Mesothelial cell of epicardium (in vitro differentiated cells): ENCODE measurements at regions not wholly inside any gene's neighbourhood (a gene's known extent, or its start where the extent isn't known, plus 50 kb on each side); places are given as distances from the start of the nearest gene placed in this dataset.

Experiments used
- DNase-seq, 2 experiments: peaks; one replicate each; pipeline ENCODE4 v3.0.0; 2021; ENCODE audit warnings: low spot score in 2 of 2; ENCODE audit not compliant: unreplicated experiment in 2 of 2
- H3K27ac Mint-ChIP-seq: 2 replicates; pipeline ENCODE4 v1.8.0; 2021; ENCODE audit warnings: mixed read lengths
- H3K27me3 Mint-ChIP-seq: 2 replicates; pipeline ENCODE4 v1.8.0; 2021; ENCODE audit warnings: low read depth, mixed read lengths
- H3K36me3 Mint-ChIP-seq: 2 replicates; pipeline ENCODE4 v1.8.0; 2021; ENCODE audit warnings: mixed read lengths
- H3K4me1 Mint-ChIP-seq: 2 replicates; pipeline ENCODE4 v1.8.0; 2021; ENCODE audit warnings: mixed read lengths
- H3K4me3 Mint-ChIP-seq: 2 replicates; pipeline ENCODE4 v1.8.0; 2021; ENCODE audit warnings: mild to moderate bottlenecking, moderate library complexity, mixed read lengths
- H3K9me3 Mint-ChIP-seq: 2 replicates; pipeline ENCODE4 v1.8.0; 2021; ENCODE audit warnings: mixed read lengths
- TF ChIP-seq, protein P1 (sequence below): fragments of 200-600 bp; sonication (generic); IDR thresholded peaks from one replicate; pipeline ENCODE4 v1.5.0; 2021; ENCODE audit warnings: antibody characterized with exemption; ENCODE audit not compliant: unreplicated experiment

DNA sequence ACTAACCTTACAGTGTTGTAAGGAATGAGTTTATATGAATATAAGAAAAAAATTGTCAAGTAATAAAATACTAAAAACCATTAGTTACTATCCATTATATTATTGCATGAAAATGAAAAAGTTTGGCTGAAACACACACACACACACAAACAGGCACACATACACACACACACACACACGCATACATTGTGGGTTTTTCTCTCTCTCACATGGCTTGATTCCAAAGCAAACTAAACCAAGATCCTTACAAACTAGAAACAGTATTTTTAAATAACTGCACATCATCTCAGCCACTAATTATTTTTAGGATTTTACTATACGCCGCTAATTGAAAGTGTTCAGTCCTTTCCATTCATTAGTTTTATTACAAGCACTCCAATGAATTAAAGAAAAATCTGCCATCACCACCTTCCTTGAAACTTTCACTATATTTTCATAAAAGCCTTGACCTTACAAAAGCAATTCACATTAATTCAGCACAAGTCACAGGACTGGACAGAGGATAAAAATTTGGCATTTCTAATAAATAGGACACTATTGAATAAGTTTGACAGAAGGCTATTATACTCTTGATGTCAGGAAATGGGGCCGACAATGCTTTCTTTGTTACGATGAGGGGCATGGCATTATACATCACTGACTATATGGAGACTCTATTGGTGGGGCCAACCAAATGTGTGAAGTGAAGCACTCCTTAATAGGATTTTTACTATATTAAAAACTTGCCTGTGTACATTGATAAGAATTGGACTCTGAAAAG, 187.0 kb upstream of the ESRRG start:
- H3K4me3 Mint-ChIP-seq, result no peak overlapping the region

DNA sequence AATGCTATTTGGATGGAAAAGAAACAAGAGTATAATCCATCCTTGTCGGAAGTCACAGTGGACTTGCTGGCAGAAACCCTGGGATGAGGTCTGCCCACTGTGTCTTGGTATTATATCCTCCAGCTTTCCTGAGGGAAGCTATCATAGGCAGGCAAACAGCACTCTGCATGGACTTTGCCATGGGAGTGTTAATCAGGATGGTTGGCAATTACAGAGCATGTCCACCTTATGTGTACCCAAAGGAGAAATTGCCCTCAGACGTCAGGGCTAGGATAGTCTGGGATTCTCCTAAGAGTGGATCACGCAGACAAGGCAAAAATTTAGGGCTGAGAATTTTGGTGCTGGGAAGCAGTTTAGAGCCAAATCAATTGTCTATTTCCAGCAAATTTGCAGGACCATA, 184.9 kb upstream of the ESRRG start:
- TF ChIP-seq, protein P1, sequence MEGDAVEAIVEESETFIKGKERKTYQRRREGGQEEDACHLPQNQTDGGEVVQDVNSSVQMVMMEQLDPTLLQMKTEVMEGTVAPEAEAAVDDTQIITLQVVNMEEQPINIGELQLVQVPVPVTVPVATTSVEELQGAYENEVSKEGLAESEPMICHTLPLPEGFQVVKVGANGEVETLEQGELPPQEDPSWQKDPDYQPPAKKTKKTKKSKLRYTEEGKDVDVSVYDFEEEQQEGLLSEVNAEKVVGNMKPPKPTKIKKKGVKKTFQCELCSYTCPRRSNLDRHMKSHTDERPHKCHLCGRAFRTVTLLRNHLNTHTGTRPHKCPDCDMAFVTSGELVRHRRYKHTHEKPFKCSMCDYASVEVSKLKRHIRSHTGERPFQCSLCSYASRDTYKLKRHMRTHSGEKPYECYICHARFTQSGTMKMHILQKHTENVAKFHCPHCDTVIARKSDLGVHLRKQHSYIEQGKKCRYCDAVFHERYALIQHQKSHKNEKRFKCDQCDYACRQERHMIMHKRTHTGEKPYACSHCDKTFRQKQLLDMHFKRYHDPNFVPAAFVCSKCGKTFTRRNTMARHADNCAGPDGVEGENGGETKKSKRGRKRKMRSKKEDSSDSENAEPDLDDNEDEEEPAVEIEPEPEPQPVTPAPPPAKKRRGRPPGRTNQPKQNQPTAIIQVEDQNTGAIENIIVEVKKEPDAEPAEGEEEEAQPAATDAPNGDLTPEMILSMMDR, result no peak
- no peak overlapping the region for H3K27ac Mint-ChIP-seq
- H3K4me3 Mint-ChIP-seq, result no peak overlapping the region
- DNase-seq, result no peak
- no peaks in the 10 kb centered on the region for H3K9me3 Mint-ChIP-seq
- no peaks in the 10 kb centered on the region for H3K36me3 Mint-ChIP-seq
- H3K27me3 Mint-ChIP-seq, result peaks cover 14% of the 10 kb centered on the region
- H3K4me1 Mint-ChIP-seq, result peaks cover 13% of the 10 kb centered on the region

More for the DNA sequence above, 187.0 kb upstream of the ESRRG start:
- no peak for DNase-seq
- H3K36me3 Mint-ChIP-seq, result no peaks in the 10 kb centered on the region
- peaks cover 24% of the 10 kb centered on the region for H3K27me3 Mint-ChIP-seq
- H3K4me1 Mint-ChIP-seq, result peaks cover 8% of the 10 kb centered on the region
- H3K9me3 Mint-ChIP-seq, result no peaks in the 10 kb centered on the region
- TF ChIP-seq, protein P1, result no peak
- peak overlapping the region; percentile 44 for H3K27ac Mint-ChIP-seq

DNA sequence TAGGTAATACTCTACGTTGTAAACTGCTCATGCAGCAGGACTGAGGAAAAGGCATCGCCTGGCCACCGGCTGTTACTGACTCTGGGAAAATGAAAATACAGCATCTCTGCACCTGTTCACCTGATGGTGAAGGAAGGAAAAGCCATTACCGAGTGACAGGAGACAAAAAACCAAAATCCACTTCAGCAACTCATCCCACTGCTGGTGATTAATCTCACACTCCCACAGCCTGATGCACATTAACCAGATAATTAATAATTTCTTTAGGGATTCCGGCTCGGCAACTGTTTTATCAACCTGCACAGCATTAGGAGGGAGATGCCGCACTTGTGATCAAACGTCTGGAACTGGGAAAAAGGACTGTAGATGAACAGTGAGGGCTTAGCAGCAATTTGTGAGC, 183.9 kb upstream of the ESRRG start:
- no peak overlapping the region for H3K4me3 Mint-ChIP-seq
- H3K27me3 Mint-ChIP-seq, result peaks cover 14% of the 10 kb centered on the region
- no peaks in the 10 kb centered on the region for H3K9me3 Mint-ChIP-seq
- TF ChIP-seq, protein P1, result no peak
- no peak overlapping the region for H3K27ac Mint-ChIP-seq
- no peaks in the 10 kb centered on the region for H3K36me3 Mint-ChIP-seq
- H3K4me1 Mint-ChIP-seq, result peaks cover 15% of the 10 kb centered on the region
- DNase-seq, result no peak

DNA sequence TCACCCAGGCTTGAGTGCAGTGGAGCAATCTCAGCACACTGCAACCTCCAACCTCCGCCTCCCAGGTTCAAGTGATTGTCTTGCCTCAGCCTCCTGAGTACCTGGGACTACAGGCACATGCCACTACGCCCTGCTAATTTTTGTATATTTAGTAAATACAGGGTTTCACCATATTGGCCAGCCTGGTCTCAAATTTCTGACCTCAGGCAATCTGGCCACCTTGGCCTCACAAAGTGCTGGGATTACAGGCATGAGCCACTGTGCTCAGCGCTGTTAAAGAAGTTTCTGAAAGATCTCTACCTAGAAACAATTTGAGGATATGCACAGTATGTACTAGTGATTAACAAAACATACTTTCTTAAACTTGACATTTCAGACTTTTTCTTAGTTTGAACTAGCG, 182.6 kb upstream of the ESRRG start:
- no peak for DNase-seq
- no peak overlapping the region for H3K27ac Mint-ChIP-seq
- peaks cover 15% of the 10 kb centered on the region for H3K4me1 Mint-ChIP-seq
- H3K36me3 Mint-ChIP-seq, result no peaks in the 10 kb centered on the region
- H3K27me3 Mint-ChIP-seq, result peaks cover 14% of the 10 kb centered on the region
- TF ChIP-seq, protein P1, result no peak
- no peaks in the 10 kb centered on the region for H3K9me3 Mint-ChIP-seq
- no peak overlapping the region for H3K4me3 Mint-ChIP-seq

DNA sequence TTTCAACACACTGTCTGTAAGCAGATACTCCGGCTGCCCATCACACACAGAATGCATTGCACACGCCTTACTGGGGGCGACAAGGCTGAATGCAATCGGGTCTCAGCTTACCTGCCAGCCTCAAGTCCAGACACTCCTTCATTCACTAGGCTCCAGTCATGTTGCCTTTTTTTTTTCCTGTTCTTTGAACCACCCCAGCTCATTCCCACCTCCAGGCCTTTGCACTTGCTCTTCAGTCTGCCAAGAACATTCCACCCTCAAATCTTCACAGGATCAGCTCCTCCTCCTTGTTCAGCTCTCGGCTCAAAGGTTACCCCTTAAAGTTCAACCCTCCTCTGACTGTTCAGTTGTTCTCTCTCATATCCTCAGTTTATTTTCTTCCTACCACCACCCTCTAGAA, 181.9 kb upstream of the ESRRG start:
- H3K36me3 Mint-ChIP-seq, result no peaks in the 10 kb centered on the region
- no peak overlapping the region for H3K4me3 Mint-ChIP-seq
- H3K9me3 Mint-ChIP-seq, result no peaks in the 10 kb centered on the region
- H3K4me1 Mint-ChIP-seq, result peaks cover 15% of the 10 kb centered on the region
- DNase-seq, result no peak
- H3K27ac Mint-ChIP-seq, result no peak overlapping the region
- TF ChIP-seq, protein P1, result no peak
- H3K27me3 Mint-ChIP-seq, result peaks cover 14% of the 10 kb centered on the region
